ENCODE measurements at regions not wholly inside any gene's neighbourhood (a gene's known extent, or its start where the extent isn't known, plus 50 kb on each side); places are given as distances from the start of the nearest gene placed in this dataset.

- Histone ChIP-seq H3K9me3 (no peaks in the 10 kb centered on the region), H3K27me3 (no peaks in the 10 kb centered on the region), H3K4me1 (no peaks in the 10 kb centered on the region), H3K36me3 (no peaks in the 10 kb centered on the region), H3K4me3 (no peak overlapping the region), H3K27ac (no peak overlapping the region)
- TF ChIP-seq, protein P1, sequence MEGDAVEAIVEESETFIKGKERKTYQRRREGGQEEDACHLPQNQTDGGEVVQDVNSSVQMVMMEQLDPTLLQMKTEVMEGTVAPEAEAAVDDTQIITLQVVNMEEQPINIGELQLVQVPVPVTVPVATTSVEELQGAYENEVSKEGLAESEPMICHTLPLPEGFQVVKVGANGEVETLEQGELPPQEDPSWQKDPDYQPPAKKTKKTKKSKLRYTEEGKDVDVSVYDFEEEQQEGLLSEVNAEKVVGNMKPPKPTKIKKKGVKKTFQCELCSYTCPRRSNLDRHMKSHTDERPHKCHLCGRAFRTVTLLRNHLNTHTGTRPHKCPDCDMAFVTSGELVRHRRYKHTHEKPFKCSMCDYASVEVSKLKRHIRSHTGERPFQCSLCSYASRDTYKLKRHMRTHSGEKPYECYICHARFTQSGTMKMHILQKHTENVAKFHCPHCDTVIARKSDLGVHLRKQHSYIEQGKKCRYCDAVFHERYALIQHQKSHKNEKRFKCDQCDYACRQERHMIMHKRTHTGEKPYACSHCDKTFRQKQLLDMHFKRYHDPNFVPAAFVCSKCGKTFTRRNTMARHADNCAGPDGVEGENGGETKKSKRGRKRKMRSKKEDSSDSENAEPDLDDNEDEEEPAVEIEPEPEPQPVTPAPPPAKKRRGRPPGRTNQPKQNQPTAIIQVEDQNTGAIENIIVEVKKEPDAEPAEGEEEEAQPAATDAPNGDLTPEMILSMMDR (IDR thresholded peaks at IDR 0.05): no peak
- TF ChIP-seq POLR2A (IDR thresholded peaks at IDR 0.05) (no peak), EP300 (IDR thresholded peaks at IDR 0.05) (no peak), POLR2AphosphoS5 (IDR thresholded peaks at IDR 0.05) (no peak)
- ATAC-seq (ENCODE audit: low FRiP score in 2 of 2) (no peak), DNase-seq (no peak)
These were observed 445.2 kb downstream of the GRXCR1 start for GRCh38 chr4:43337707-43338106.

GRCh38 chr4:43339435-43339834 is 446.9 kb downstream of the GRXCR1 start:
- Histone ChIP-seq H3K4me1 (no peaks in the 10 kb centered on the region), H3K27ac (no peak overlapping the region), H3K9me3 (no peaks in the 10 kb centered on the region), H3K4me3 (no peak overlapping the region), H3K36me3 (no peaks in the 10 kb centered on the region), H3K27me3 (no peaks in the 10 kb centered on the region)
- ATAC-seq (ENCODE audit: low FRiP score in 2 of 2) (no peak), DNase-seq (no peak)
- TF ChIP-seq POLR2A (IDR thresholded peaks at IDR 0.05) (no peak), POLR2AphosphoS5 (IDR thresholded peaks at IDR 0.05) (no peak), EP300 (IDR thresholded peaks at IDR 0.05) (no peak)
- TF ChIP-seq, protein P1 (IDR thresholded peaks at IDR 0.05): no peak

- no peak for DNase-seq
- Histone ChIP-seq H3K9me3 (no peaks in the 10 kb centered on the region), H3K36me3 (no peaks in the 10 kb centered on the region), H3K27me3 (no peaks in the 10 kb centered on the region), H3K27ac (no peak overlapping the region), H3K4me1 (no peaks in the 10 kb centered on the region), H3K4me3 (no peak overlapping the region)
- TF ChIP-seq POLR2A (IDR thresholded peaks at IDR 0.05) (no peak), EP300 (IDR thresholded peaks at IDR 0.05) (no peak), POLR2AphosphoS5 (IDR thresholded peaks at IDR 0.05) (no peak)
- TF ChIP-seq, protein P1 (IDR thresholded peaks at IDR 0.05): no peak
- no peak for ATAC-seq (ENCODE audit: low FRiP score in 2 of 2)
- WGBS, 2 donors: 73 to 75% methylated on average over 2 of the region's 2 CpGs
These were observed 449.2 kb downstream of the GRXCR1 start for GRCh38 chr4:43341741-43342140.

DNA sequence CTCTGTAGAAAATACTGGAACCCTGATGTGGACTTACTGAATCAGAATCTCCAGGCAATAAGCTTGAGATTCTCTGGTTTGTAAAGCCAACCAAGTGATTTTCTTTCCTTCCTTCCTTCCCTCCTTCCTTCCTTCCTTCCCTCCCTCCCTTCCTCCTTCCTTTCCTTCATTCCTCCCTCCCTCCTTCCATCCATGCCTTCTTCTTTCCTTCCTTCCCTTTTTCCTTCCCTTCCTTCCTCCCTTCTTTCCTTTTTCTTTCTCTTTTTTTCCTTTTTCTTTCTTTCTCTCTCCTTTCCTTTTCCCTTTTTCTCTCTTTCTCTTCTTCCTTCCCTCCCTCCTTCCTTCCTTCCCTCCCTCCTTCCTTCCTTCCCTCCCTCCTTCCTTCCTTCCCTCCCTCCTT is 450.8 kb downstream of the GRXCR1 start:
- H3K36me3 ChIP-seq: no peaks in the 10 kb centered on the region
- no peaks in the 10 kb centered on the region for H3K9me3 ChIP-seq
- TF ChIP-seq POLR2A (IDR thresholded peaks at IDR 0.05) (no peak), EP300 (IDR thresholded peaks at IDR 0.05) (no peak), POLR2AphosphoS5 (IDR thresholded peaks at IDR 0.05) (no peak)
- TF ChIP-seq, protein P1 (IDR thresholded peaks at IDR 0.05): no peak
- DNase-seq (no peak), ATAC-seq (ENCODE audit: low FRiP score in 2 of 2) (no peak)
- H3K4me1 ChIP-seq: no peaks in the 10 kb centered on the region
- H3K4me3 ChIP-seq: no peak overlapping the region
- H3K27me3 ChIP-seq: no peaks in the 10 kb centered on the region
- H3K27ac ChIP-seq: no peak overlapping the region

GRCh38 chr4:43345323-43345925 is 452.9 kb downstream of the GRXCR1 start:
- ATAC-seq (ENCODE audit: low FRiP score in 2 of 2) (no peak), DNase-seq (no peak)
- Histone ChIP-seq H3K36me3 (no peaks in the 10 kb centered on the region), H3K9me3 (no peaks in the 10 kb centered on the region), H3K4me1 (no peaks in the 10 kb centered on the region), H3K27me3 (no peaks in the 10 kb centered on the region), H3K27ac (no peak overlapping the region), H3K4me3 (no peak overlapping the region)
- TF ChIP-seq POLR2A (IDR thresholded peaks at IDR 0.05) (no peak), POLR2AphosphoS5 (IDR thresholded peaks at IDR 0.05) (no peak), EP300 (IDR thresholded peaks at IDR 0.05) (no peak)
- TF ChIP-seq, protein P1 (IDR thresholded peaks at IDR 0.05): no peak
- WGBS, 2 donors: 62 to 75% methylated on average over 3 of the region's 3 CpGs
